Lower leg skin (tissue), 3 donors: ENCODE measurements at regions not wholly inside any gene's neighbourhood (a gene's known extent, or its start where the extent isn't known, plus 50 kb on each side); places are given as distances from the start of the nearest gene placed in this dataset.

Experiments used
- POLR2A ChIP-seq, 2 donors: fragments of 450-650 bp; IDR thresholded peaks; one replicate each; pipeline ENCODE4 v1.6.1; 2016 to 2017; ENCODE audit warnings: antibody characterized with exemption in 2 of 2, mild to moderate bottlenecking in 1 of 2, moderate library complexity in 1 of 2
- TF ChIP-seq, protein P1 (sequence below), 3 donors: fragments of 450-650 bp; IDR thresholded peaks; one replicate each; pipeline ENCODE4 v1.5.1; 2016; ENCODE audit warnings: antibody characterized with exemption in 3 of 3, mild to moderate bottlenecking in 3 of 3, moderate library complexity in 2 of 3

DNA sequence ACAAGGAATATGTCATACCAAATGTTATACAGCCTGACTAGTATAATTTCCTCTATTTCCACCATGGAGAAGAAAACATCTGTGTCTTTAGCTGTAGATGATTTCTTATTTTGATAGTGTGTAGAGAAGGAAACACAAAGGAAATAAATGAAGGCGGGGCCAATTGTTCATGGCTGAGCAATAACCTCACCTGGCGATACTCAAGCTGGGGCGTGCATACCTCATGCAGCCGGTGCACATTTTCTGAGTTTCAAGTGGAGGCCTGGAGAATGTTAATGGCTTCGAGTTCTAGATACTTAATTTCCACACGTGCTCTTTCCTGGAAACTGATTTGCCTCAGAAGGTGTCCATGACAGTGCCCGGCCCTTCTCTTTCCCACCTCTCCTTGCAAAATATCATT is 127.4 kb upstream of the TAF11L2 start:
- TF ChIP-seq, protein P1, sequence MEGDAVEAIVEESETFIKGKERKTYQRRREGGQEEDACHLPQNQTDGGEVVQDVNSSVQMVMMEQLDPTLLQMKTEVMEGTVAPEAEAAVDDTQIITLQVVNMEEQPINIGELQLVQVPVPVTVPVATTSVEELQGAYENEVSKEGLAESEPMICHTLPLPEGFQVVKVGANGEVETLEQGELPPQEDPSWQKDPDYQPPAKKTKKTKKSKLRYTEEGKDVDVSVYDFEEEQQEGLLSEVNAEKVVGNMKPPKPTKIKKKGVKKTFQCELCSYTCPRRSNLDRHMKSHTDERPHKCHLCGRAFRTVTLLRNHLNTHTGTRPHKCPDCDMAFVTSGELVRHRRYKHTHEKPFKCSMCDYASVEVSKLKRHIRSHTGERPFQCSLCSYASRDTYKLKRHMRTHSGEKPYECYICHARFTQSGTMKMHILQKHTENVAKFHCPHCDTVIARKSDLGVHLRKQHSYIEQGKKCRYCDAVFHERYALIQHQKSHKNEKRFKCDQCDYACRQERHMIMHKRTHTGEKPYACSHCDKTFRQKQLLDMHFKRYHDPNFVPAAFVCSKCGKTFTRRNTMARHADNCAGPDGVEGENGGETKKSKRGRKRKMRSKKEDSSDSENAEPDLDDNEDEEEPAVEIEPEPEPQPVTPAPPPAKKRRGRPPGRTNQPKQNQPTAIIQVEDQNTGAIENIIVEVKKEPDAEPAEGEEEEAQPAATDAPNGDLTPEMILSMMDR (IDR thresholded peaks at IDR 0.05), result no peak
- TF ChIP-seq POLR2A (IDR thresholded peaks at IDR 0.05), result no peak
